ENCODE measurements at regions not wholly inside any gene's neighbourhood (a gene's known extent, or its start where the extent isn't known, plus 50 kb on each side); places are given as distances from the start of the nearest gene placed in this dataset.

- TF ChIP-seq CTCF (IDR thresholded peaks at IDR 0.05; ENCODE audit: low read depth, low read length), result no peak
- in situ Hi-C loops (cut with HindIII; ENCODE audit: low sequenced_read_pairs), result no loop called here
- no peak overlapping the region for H3K4me3 ChIP-seq (ENCODE audit: low read depth, low read length)
- no peak for DNase-seq (ENCODE audit: low read depth, low spot score)
Measured at GRCh38 chr2:237033536-237034060, 52.1 kb upstream of the COPS8 start.

DNA sequence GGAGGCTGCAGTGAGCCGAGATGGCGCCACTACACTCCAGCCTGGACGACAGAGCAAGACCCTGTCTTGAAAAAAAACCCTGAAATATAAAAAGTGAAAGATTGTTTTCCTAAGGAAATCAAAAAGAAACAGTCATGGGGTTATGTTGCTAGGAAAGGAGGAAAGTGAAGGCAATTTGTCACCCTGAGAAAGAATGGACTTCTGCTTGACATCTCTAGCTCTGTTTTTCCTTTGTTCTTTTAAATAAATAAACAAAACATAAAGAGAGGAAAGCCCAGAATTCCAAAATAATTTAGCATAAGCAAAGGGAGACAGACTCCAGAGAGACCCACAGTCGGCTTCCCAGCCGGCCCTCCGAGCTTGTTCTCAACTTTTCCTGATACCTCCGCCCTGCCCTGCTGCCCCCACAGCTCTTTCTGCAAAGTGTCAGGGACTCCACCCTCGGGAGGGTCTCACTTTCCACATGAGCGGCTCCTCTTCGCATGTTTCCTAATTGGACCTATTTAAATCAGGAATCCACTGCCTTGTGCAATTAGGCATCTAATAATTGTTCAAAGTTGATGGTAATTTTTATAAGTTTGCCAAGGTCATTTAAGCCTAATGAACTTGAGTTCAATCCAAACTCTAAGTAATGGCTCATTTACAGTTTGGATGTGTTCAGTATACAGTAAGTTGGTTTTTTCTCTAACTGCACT is 49.8 kb upstream of the COPS8 start:
- DNase-seq (ENCODE audit: low read depth, low spot score), result no peak
- no peak overlapping the region for H3K4me3 ChIP-seq (ENCODE audit: low read depth, low read length)
- TF ChIP-seq CTCF (IDR thresholded peaks at IDR 0.05; ENCODE audit: low read depth, low read length), result no peak
- in situ Hi-C loops (cut with HindIII; ENCODE audit: low sequenced_read_pairs), result no loop called here

All from astrocyte of the spinal cord (primary cell).